SKM-1 (cell line): ENCODE measurements at regions not wholly inside any gene's neighbourhood (a gene's known extent, or its start where the extent isn't known, plus 50 kb on each side); places are given as distances from the start of the nearest gene placed in this dataset.

ENCODE experiments used
- DNase-seq: peaks from one replicate; lab custom pipeline; 2025; ENCODE audit not compliant: unreplicated experiment; lab: John Stamatoyannopoulos, UW

- DNase-seq: no peak
Observed at GRCh38 chr17:14910916-14911315, 354.2 kb downstream of the PMP22 start.

- DNase-seq: no peak
Observed at GRCh38 chr17:14904386-14904785, 360.7 kb downstream of the PMP22 start.

GRCh38 chr17:14903854-14904253, 361.3 kb downstream of the PMP22 start:
- no peak for DNase-seq

- DNase-seq: no peak
Observed at GRCh38 chr17:14902803-14903202, 362.3 kb downstream of the PMP22 start.

- DNase-seq: no peak
Observed at GRCh38 chr17:14902297-14902696, 362.8 kb downstream of the PMP22 start.

- no peak for DNase-seq
Observed at GRCh38 chr17:14901376-14901775, 363.8 kb downstream of the PMP22 start.

GRCh38 chr17:14886200-14886739, 378.9 kb downstream of the PMP22 start:
- no peak for DNase-seq

- no peak for DNase-seq
Observed at GRCh38 chr17:14882131-14882530, 383.0 kb downstream of the PMP22 start.

GRCh38 chr17:14875557-14876412, 389.3 kb downstream of the PMP22 start:
- DNase-seq: no peak

- no peak for DNase-seq
Observed at GRCh38 chr17:14873996-14874395, 391.1 kb downstream of the PMP22 start.

GRCh38 chr17:14873540-14873939, 391.6 kb downstream of the PMP22 start:
- no peak for DNase-seq

- no peak for DNase-seq
Observed at GRCh38 chr17:14871921-14872320, 393.2 kb downstream of the PMP22 start.

GRCh38 chr17:14866266-14866665, 398.9 kb downstream of the PMP22 start:
- DNase-seq: no peak

GRCh38 chr17:14864127-14864526, 401.0 kb downstream of the PMP22 start:
- DNase-seq: no peak

- no peak for DNase-seq
Observed at GRCh38 chr17:14859542-14859941, 405.6 kb downstream of the PMP22 start.

- DNase-seq: no peak
Observed at GRCh38 chr17:14856176-14856575, 408.9 kb downstream of the PMP22 start.

GRCh38 chr17:14854691-14855090, 410.4 kb downstream of the PMP22 start:
- DNase-seq: no peak

- DNase-seq: no peak
Observed at GRCh38 chr17:14845591-14846281, 419.4 kb downstream of the PMP22 start.

GRCh38 chr17:14843086-14843795, 421.9 kb downstream of the PMP22 start:
- DNase-seq: no peak

GRCh38 chr17:14840616-14841231, 424.4 kb downstream of the PMP22 start:
- DNase-seq: no peak

- no peak for DNase-seq
Observed at GRCh38 chr17:14838567-14838966, 426.6 kb downstream of the PMP22 start.
